ENCODE measurements at regions not wholly inside any gene's neighbourhood (a gene's known extent, or its start where the extent isn't known, plus 50 kb on each side); places are given as distances from the start of the nearest gene placed in this dataset.

DNA sequence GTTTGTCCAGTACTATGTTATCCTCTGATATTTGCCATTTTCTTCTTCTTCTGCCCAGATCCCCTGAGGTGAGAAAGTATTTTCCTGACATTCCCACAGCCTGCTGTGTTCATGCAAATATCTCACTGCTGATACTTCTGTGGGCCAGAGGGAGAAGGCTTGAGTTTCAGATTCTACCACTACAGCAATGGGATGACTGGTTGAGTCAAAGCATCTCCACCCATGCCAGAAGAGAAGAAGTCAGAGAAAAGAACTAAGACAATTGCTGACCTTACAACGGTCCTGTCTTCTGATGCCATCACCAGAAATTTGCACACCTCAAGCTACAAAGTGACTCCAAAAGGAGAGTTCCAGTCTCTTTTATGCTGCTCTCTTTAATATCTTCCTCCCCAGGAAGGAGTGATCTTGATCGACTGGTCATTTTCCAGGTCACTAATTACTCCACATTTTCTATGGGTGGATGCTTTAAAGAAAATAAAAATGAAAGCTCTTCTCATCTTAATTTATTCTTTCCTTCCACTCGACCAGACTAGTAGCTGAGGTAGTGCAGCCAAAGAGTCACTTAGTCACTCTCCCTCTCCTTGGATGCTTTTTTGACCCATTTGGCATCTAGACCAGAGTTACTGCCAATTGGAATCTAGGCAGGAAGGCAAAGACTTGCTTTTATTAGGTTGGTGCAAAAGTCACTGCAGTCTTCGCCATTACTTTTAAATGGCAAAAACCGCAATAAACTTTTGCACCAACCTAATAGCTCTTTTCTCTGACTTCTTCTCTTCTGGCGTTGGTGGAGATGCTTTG is 195.1 kb downstream of the PTPRC start:
- POLR2A ChIA-PET, result no interaction called here

More for the DNA sequence above, 195.1 kb downstream of the PTPRC start:
- Histone ChIP-seq H2AFZ (ENCODE audit: control insufficient read depth, low read depth, low read length) (no peak overlapping the region), H3K9ac (ENCODE audit: control insufficient read depth, insufficient read depth, low read length) (no peak overlapping the region), H4K20me1 (ENCODE audit: control insufficient read depth, insufficient read depth) (no peaks in the 10 kb centered on the region), H3K4me1 (ENCODE audit: control insufficient read depth, insufficient read depth, low read length) (no peaks in the 10 kb centered on the region), H3K36me3 (ENCODE audit: control insufficient read depth in 2 of 2, insufficient read depth in 2 of 2, low read length in 1 of 2) (no peaks in the 10 kb centered on the region), H3K4me3 (no peak overlapping the region), H3K9me3 (replicated peaks; ENCODE audit: control insufficient read depth, insufficient read depth, low read length) (no peaks in the 10 kb centered on the region), H3K4me2 (ENCODE audit: control insufficient read depth, insufficient read depth) (no peak overlapping the region), H3K79me2 (ENCODE audit: control insufficient read depth, insufficient read depth, low read length) (no peaks in the 10 kb centered on the region), H3K27me3 (replicated peaks in 1 of 2; ENCODE audit: control insufficient read depth in 2 of 2, insufficient read depth in 2 of 2, low read length in 1 of 2) (no peaks in the 10 kb centered on the region), H3K27ac (ENCODE audit: control insufficient read depth, insufficient read depth) (no peak overlapping the region)
- WGBS (ENCODE audit: insufficient coverage, insufficient replicate concordance, low lambda C conversion rate, missing lambda C conversion rate), result 36% methylated on average over 6 of the region's 6 CpGs
- DNase-seq (ENCODE audit: low read depth, low spot score) (no peak), FAIRE-seq (no peak), ATAC-seq (no peak)
- RAD21 ChIA-PET (ENCODE audit: unreplicated experiment), result interaction anchor here (0.8 to 1.1 kb wide), 2 partner anchors 13 to 35 kb away, joined by 3 read pairs; no protein-coding TSS in a partner anchor
- intact Hi-C loops (cut with micrococcal nuclease; ENCODE audit: unreplicated experiment), result no loop called here
- SMC1A ChIA-PET (ENCODE audit: uncharacterized antibody, unreplicated experiment), result interaction anchor here (0.8 to 1.8 kb wide), 9 partner anchors 8 to 94 kb away, joined by 3 to 9 read pairs (median 5); no protein-coding TSS in a partner anchor
- TF ChIP-seq, protein P1, sequence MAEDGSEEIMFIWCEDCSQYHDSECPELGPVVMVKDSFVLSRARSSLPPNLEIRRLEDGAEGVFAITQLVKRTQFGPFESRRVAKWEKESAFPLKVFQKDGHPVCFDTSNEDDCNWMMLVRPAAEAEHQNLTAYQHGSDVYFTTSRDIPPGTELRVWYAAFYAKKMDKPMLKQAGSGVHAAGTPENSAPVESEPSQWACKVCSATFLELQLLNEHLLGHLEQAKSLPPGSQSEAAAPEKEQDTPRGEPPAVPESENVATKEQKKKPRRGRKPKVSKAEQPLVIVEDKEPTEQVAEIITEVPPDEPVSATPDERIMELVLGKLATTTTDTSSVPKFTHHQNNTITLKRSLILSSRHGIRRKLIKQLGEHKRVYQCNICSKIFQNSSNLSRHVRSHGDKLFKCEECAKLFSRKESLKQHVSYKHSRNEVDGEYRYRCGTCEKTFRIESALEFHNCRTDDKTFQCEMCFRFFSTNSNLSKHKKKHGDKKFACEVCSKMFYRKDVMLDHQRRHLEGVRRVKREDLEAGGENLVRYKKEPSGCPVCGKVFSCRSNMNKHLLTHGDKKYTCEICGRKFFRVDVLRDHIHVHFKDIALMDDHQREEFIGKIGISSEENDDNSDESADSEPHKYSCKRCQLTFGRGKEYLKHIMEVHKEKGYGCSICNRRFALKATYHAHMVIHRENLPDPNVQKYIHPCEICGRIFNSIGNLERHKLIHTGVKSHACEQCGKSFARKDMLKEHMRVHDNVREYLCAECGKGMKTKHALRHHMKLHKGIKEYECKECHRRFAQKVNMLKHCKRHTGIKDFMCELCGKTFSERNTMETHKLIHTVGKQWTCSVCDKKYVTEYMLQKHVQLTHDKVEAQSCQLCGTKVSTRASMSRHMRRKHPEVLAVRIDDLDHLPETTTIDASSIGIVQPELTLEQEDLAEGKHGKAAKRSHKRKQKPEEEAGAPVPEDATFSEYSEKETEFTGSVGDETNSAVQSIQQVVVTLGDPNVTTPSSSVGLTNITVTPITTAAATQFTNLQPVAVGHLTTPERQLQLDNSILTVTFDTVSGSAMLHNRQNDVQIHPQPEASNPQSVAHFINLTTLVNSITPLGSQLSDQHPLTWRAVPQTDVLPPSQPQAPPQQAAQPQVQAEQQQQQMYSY (CRISPR knock-in tag; IDR thresholded peaks at IDR 0.05), result no peak
- no peak for TF ChIP-seq NFXL1 (IDR thresholded peaks at IDR 0.05; ENCODE audit: borderline replicate concordance)
- TF ChIP-seq, protein P2, sequence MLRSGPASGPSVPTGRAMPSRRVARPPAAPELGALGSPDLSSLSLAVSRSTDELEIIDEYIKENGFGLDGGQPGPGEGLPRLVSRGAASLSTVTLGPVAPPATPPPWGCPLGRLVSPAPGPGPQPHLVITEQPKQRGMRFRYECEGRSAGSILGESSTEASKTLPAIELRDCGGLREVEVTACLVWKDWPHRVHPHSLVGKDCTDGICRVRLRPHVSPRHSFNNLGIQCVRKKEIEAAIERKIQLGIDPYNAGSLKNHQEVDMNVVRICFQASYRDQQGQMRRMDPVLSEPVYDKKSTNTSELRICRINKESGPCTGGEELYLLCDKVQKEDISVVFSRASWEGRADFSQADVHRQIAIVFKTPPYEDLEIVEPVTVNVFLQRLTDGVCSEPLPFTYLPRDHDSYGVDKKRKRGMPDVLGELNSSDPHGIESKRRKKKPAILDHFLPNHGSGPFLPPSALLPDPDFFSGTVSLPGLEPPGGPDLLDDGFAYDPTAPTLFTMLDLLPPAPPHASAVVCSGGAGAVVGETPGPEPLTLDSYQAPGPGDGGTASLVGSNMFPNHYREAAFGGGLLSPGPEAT (IDR thresholded peaks at IDR 0.05; ENCODE audit: low read depth), result no peak
- TF ChIP-seq, protein P3, sequence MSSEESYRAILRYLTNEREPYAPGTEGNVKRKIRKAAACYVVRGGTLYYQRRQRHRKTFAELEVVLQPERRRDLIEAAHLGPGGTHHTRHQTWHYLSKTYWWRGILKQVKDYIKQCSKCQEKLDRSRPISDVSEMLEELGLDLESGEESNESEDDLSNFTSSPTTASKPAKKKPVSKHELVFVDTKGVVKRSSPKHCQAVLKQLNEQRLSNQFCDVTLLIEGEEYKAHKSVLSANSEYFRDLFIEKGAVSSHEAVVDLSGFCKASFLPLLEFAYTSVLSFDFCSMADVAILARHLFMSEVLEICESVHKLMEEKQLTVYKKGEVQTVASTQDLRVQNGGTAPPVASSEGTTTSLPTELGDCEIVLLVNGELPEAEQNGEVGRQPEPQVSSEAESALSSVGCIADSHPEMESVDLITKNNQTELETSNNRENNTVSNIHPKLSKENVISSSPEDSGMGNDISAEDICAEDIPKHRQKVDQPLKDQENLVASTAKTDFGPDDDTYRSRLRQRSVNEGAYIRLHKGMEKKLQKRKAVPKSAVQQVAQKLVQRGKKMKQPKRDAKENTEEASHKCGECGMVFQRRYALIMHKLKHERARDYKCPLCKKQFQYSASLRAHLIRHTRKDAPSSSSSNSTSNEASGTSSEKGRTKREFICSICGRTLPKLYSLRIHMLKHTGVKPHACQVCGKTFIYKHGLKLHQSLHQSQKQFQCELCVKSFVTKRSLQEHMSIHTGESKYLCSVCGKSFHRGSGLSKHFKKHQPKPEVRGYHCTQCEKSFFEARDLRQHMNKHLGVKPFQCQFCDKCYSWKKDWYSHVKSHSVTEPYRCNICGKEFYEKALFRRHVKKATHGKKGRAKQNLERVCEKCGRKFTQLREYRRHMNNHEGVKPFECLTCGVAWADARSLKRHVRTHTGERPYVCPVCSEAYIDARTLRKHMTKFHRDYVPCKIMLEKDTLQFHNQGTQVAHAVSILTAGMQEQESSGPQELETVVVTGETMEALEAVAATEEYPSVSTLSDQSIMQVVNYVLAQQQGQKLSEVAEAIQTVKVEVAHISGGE (CRISPR knock-in tag; IDR thresholded peaks at IDR 0.05), result no peak
- TF ChIP-seq BCL11A (IDR thresholded peaks at IDR 0.05; ENCODE audit: low read depth, low read length), result no peak
- no peak for TF ChIP-seq RELA (IDR thresholded peaks at IDR 0.05; ENCODE audit: borderline replicate concordance, partially characterized antibody)
- no peak for TF ChIP-seq MEF2A (IDR thresholded peaks at IDR 0.05; ENCODE audit: insufficient read depth, low read depth, low read length)
- CTCF ChIA-PET, result interaction anchor here (0.6 to 1.9 kb wide), 5 partner anchors 8 to 423 kb away, joined by 3 to 8 read pairs (median 3); no protein-coding TSS in a partner anchor
- no TSS peak for BruUV-seq (replicated peaks)
- in situ Hi-C loops (cut with MboI), result no loop called here
